Cardiac fibroblast (primary cell): ENCODE measurements at regions not wholly inside any gene's neighbourhood (a gene's known extent, or its start where the extent isn't known, plus 50 kb on each side); places are given as distances from the start of the nearest gene placed in this dataset.

Experiments used
- DNase-seq, 2 donors: peaks; one replicate each; pipeline versions ENCODE4 v3.0.0 to v3.0.0-alpha.2; 2010; ENCODE audit warnings: low read depth in 2 of 2
- H3K4me3 ChIP-seq, 2 donors: replicated peaks in 1 of 2; 1 replicate in 1 of 2; 2 replicates in 1 of 2; pipeline ENCODE4 v1.5.1; 2011; ENCODE audit warnings: low read depth in 2 of 2, low read length in 2 of 2, mild to moderate bottlenecking in 2 of 2, moderate library complexity in 1 of 2
- TF ChIP-seq, protein P1 (sequence below): IDR thresholded peaks from one replicate; pipeline ENCODE4 v1.5.1; 2011; ENCODE audit warnings: low read depth, mild to moderate bottlenecking, low read length, inconsistent platforms

DNA sequence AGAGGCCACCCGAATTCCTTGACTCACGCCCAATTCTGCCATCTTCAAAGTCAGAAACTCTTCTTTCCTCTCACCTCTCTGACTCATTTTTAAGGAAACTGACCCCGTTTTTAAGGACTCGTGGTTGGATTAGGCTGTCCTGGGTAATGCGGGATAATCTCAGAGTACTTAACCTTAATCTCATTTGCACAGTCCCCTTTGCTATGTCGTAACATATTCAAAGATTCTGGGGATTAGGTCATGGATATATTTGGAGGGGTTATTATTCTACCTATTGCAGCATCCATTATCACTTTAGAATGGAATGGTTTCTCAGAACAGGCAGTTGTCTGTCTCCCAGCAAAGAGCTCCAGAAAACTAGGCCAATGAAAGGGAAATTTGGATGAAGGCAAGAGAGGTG lies 80.8 kb upstream of the IL12B start:
- TF ChIP-seq, protein P1, sequence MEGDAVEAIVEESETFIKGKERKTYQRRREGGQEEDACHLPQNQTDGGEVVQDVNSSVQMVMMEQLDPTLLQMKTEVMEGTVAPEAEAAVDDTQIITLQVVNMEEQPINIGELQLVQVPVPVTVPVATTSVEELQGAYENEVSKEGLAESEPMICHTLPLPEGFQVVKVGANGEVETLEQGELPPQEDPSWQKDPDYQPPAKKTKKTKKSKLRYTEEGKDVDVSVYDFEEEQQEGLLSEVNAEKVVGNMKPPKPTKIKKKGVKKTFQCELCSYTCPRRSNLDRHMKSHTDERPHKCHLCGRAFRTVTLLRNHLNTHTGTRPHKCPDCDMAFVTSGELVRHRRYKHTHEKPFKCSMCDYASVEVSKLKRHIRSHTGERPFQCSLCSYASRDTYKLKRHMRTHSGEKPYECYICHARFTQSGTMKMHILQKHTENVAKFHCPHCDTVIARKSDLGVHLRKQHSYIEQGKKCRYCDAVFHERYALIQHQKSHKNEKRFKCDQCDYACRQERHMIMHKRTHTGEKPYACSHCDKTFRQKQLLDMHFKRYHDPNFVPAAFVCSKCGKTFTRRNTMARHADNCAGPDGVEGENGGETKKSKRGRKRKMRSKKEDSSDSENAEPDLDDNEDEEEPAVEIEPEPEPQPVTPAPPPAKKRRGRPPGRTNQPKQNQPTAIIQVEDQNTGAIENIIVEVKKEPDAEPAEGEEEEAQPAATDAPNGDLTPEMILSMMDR = no peak
- DNase-seq = no peak
- no peak overlapping the region for H3K4me3 ChIP-seq

DNA sequence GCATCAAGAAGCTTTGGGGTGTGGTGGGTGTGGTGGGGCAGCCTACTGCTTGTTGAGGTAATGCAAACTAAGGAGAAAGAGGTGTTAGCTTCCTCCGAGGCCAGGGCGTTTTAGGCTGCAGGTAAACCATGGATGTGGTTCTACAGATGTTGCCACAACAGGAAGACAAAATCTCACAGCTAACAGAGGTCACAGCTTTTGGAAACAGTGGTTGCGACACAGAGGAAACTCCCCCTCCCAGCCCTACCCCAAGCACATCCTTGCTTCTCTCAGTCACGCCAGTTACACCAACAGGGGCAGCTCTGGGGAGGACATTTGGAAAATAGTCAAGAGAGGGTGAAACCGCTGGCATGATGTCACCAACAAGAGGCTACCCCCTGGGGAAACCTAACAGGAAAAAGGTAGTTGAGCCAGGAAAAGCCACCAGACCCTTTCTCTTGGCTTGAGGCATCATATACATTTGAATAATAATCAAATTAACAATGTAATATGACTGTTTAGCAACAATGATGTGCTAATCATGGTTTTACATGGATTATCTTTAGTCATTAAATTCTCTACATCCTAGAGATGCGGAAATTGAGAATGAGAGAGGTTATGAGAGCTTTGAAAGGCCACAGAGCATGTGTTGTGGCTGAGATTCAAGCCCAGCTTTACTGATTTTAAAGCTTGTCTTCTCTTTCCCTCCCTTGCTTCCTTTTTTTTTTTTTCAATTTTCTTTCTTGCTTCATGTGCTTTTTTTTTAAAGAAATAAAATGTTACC lies 82.2 kb upstream of the IL12B start:
- DNase-seq = peak; percentile 5 to 15
- H3K4me3 ChIP-seq = no peak overlapping the region
- TF ChIP-seq, protein P1 = no peak

DNA sequence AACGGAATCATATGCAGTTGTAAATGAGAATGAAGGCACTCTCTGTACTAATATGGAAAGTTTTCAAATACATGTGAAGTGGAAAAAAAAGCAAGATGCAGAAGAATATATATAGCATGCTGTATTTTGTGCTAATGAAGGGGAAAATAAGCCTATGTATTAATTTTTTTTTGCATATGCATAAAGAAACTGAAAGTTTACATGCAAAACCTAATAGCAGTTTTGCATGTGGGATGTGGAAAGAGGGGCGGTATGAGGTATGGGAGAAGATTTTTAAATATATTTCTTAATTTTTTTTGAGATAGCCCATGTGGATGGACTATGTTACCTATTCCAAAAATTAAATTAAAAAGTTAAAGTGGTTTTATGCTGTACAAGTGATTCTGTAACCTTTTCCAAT lies 83.7 kb upstream of the IL12B start:
- TF ChIP-seq, protein P1 = no peak
- H3K4me3 ChIP-seq = no peak overlapping the region
- DNase-seq = no peak

DNA sequence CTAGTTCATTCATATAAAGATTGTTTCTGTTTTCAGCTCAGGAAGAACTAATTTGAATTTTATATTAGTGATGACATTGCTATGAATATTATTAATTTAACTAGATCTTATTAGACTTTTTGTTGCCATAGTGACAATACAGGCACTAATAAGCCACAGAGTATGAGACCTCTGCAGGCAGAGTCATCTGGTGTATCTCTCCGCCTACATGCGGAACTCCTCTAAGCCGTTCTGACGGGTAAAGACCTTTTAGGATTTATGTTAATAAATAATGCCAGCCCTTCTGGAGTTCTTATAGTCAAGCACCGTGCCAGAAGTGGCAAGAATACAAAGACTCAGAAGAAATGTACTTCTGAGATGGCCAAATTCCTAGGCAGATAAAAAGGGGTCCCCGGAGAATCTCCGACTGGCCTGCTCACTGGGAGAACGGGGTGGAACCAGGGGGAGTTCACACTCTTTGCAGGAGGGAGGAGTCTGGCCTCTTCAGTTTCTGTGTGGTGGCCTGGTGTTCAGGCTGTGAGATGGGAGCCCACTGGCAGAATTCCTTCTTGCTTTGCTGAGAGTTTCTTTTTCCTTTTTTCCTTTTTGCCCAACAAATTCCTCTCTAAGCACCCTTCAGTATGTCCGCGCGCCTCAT lies 85.1 kb upstream of the IL12B start:
- H3K4me3 ChIP-seq = no peak overlapping the region
- TF ChIP-seq, protein P1 = no peak

DNA sequence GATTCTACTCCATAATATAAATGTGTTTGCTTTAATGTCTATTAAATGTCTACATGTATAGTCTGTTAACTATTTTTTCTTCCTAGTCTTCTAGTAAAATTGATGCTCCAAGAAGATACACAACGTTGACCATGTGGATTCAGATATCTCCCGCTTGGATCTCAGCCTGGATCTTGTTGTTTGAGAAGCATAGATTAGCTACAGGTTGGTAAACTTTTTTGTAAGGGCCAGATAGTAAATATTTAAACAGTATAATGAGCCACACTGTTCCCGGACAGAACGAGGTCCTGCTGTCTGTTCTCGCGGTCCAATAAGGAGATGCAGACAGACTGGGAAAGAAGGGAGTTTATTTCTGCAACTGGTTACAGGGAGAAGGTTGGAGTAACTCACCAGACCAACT lies 86.2 kb upstream of the IL12B start:
- H3K4me3 ChIP-seq = no peak overlapping the region
- DNase-seq = no peak
- TF ChIP-seq, protein P1 = no peak

More for the DNA sequence above, 85.1 kb upstream of the IL12B start:
- peak in 1 of 2 donors; percentile 38 for DNase-seq

DNA sequence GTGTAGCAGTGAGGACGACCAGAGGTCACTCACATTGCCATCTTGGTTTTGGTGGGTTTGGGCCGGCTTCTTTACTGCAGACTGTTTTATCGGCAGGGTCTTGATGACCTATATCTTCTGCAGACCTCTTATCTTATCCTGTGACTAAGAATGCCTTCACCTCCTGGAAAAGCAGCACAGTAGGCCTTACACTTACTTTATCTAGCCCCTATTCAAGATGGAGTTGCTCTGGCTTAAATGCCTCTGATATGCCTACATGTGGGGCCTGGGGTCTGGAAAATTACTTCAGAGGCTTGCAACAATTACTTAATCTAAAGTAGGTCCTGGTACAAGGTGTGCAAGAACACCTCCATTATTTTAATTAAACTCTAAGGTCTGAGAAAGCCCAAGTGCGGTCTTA lies 86.9 kb upstream of the IL12B start:
- DNase-seq = no peak
- TF ChIP-seq, protein P1 = no peak

More for the DNA sequence above, 86.9 kb upstream of the IL12B start:
- H3K4me3 ChIP-seq = no peak overlapping the region
